Neural progenitor cell (in vitro differentiated cells): ENCODE measurements at regions not wholly inside any gene's neighbourhood (a gene's known extent, or its start where the extent isn't known, plus 50 kb on each side); places are given as distances from the start of the nearest gene placed in this dataset.

Experiments used
- DNase-seq: peaks from one replicate; pipeline ENCODE4 v3.0.0-alpha.2; 2016; ENCODE audit warnings: low spot score
- H2AFZ ChIP-seq: fragments of 200-600 bp; sonication (generic); replicated peaks from 2 replicates; pipeline ENCODE4 v1.6.1; 2016; ENCODE audit warnings: antibody characterized with exemption
- H3F3A ChIP-seq: fragments of 200-600 bp; sonication (generic); 2 replicates; pipeline ENCODE4 v1.6.1; 2016; ENCODE audit warnings: antibody characterized with exemption, low read depth
- H3K27ac ChIP-seq: fragments of 200-600 bp; sonication (generic); 2 replicates; pipeline ENCODE4 v1.5.1; 2016; ENCODE audit warnings: mild to moderate bottlenecking
- H3K27me3 ChIP-seq: fragments of 200-600 bp; sonication (generic); 2 replicates; pipeline ENCODE4 v1.6.1; 2016; ENCODE audit warnings: mild to moderate bottlenecking, moderate library complexity
- H3K36me3 ChIP-seq: fragments of 200-600 bp; sonication (generic); 2 replicates; pipeline ENCODE4 v1.5.1; 2016
- H3K4me1 ChIP-seq: fragments of 200-600 bp; sonication (generic); 2 replicates; pipeline ENCODE4 v1.6.1; 2016; ENCODE audit warnings: mixed run types
- H3K4me2 ChIP-seq: fragments of 200-600 bp; sonication (generic); 2 replicates; pipeline ENCODE4 v1.6.1; 2016
- H3K4me3 ChIP-seq: fragments of 200-600 bp; sonication (generic); 2 replicates; pipeline ENCODE4 v1.5.1; 2016
- H3K79me2 ChIP-seq: fragments of 200-600 bp; sonication (generic); 2 replicates; pipeline ENCODE4 v1.6.1; 2016; ENCODE audit warnings: low read depth
- H3K9ac ChIP-seq: fragments of 200-600 bp; sonication (generic); 2 replicates; pipeline ENCODE4 v1.6.1; 2016
- H3K9me3 ChIP-seq: fragments of 200-600 bp; sonication (generic); 2 replicates; pipeline ENCODE4 v1.5.1; 2016; ENCODE audit warnings: low read depth
- H4K20me1 ChIP-seq: fragments of 200-600 bp; sonication (generic); 2 replicates; pipeline ENCODE4 v1.6.1; 2016; ENCODE audit warnings: low read depth
- H3K27ac Mint-ChIP-seq: 3 replicates; pipeline ENCODE4 v1.8.0; 2021; ENCODE audit warnings: mixed read lengths
- H3K27me3 Mint-ChIP-seq: 2 replicates; pipeline ENCODE4 v1.8.0; 2022; ENCODE audit warnings: low read depth, mild to moderate bottlenecking, inconsistent platforms, moderate library complexity, mixed read lengths; ENCODE audit not compliant: insufficient read depth
- H3K36me3 Mint-ChIP-seq: 3 replicates; pipeline ENCODE4 v1.8.0; 2021; ENCODE audit warnings: mixed read lengths
- H3K4me1 Mint-ChIP-seq: 3 replicates; pipeline ENCODE4 v1.8.0; 2021; ENCODE audit warnings: mixed read lengths
- H3K4me3 Mint-ChIP-seq: 3 replicates; pipeline ENCODE4 v1.8.0; 2021; ENCODE audit warnings: mild to moderate bottlenecking, moderate library complexity, mixed read lengths
- H3K9me3 Mint-ChIP-seq: 3 replicates; pipeline ENCODE4 v1.8.0; 2020; ENCODE audit warnings: mixed read lengths
- EZH2 ChIP-seq: fragments of 200-600 bp; sonication (generic); IDR thresholded peaks from 2 replicates; pipeline ENCODE4 v1.6.1; 2017; ENCODE audit warnings: antibody characterized with exemption, mild to moderate bottlenecking, moderate library complexity
- EZH2phosphoT487 ChIP-seq: fragments of 200-600 bp; sonication (generic); IDR thresholded peaks from 2 replicates; pipeline ENCODE4 v1.6.1; 2017; ENCODE audit warnings: antibody characterized with exemption
- TF ChIP-seq, protein P1 (sequence below): fragments of 200-600 bp; sonication (generic); IDR thresholded peaks from 2 replicates; pipeline ENCODE4 v1.5.1; 2017; ENCODE audit warnings: antibody characterized with exemption, mild to moderate bottlenecking

DNA sequence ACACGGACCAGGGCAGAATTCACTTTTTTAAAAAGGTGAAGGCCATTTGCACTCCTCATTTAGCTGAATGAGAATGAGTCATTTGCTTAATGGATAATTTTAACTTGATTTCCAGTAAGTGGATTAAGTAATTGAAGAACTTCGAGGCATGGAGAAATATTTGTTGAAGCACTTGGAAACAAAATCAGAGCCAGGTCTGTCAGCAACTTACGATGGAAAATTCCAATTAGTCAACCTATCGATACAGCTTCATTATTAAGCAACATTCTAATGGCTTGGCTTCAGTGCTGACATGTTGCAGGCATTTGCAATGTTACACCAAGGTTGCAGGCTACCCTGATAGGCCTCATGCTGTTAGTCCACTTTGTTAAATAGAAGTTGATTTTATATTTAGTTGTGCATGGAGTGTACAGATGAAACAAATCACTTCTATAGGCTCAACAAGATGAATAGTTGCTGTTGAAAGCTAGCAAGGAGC, 423.5 kb upstream of the SLC35B3 start:
- no peaks in the 10 kb centered on the region for H3K36me3 ChIP-seq
- no peak overlapping the region for H3K4me2 ChIP-seq
- H4K20me1 ChIP-seq = no peaks in the 10 kb centered on the region
- Mint-ChIP-seq H3K27ac (no peak overlapping the region), H3K36me3 (no peaks in the 10 kb centered on the region), H3K27me3 (no peaks in the 10 kb centered on the region), H3K4me1 (peaks cover under 1% of the 10 kb centered on the region), H3K4me3 (no peak overlapping the region), H3K9me3 (no peaks in the 10 kb centered on the region)
- H3K27ac ChIP-seq = no peak overlapping the region
- no peaks in the 10 kb centered on the region for H3K79me2 ChIP-seq
- TF ChIP-seq, protein P1, sequence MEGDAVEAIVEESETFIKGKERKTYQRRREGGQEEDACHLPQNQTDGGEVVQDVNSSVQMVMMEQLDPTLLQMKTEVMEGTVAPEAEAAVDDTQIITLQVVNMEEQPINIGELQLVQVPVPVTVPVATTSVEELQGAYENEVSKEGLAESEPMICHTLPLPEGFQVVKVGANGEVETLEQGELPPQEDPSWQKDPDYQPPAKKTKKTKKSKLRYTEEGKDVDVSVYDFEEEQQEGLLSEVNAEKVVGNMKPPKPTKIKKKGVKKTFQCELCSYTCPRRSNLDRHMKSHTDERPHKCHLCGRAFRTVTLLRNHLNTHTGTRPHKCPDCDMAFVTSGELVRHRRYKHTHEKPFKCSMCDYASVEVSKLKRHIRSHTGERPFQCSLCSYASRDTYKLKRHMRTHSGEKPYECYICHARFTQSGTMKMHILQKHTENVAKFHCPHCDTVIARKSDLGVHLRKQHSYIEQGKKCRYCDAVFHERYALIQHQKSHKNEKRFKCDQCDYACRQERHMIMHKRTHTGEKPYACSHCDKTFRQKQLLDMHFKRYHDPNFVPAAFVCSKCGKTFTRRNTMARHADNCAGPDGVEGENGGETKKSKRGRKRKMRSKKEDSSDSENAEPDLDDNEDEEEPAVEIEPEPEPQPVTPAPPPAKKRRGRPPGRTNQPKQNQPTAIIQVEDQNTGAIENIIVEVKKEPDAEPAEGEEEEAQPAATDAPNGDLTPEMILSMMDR = no peak
- TF ChIP-seq EZH2phosphoT487 (no peak), EZH2 (no peak)
- H3F3A ChIP-seq = no peaks in the 10 kb centered on the region
- no peak overlapping the region for H3K9ac ChIP-seq
- no peak overlapping the region for H2AFZ ChIP-seq
- H3K4me3 ChIP-seq = no peak overlapping the region
- no peaks in the 10 kb centered on the region for H3K27me3 ChIP-seq
- H3K4me1 ChIP-seq = no peaks in the 10 kb centered on the region
- DNase-seq = no peak
- no peaks in the 10 kb centered on the region for H3K9me3 ChIP-seq

DNA sequence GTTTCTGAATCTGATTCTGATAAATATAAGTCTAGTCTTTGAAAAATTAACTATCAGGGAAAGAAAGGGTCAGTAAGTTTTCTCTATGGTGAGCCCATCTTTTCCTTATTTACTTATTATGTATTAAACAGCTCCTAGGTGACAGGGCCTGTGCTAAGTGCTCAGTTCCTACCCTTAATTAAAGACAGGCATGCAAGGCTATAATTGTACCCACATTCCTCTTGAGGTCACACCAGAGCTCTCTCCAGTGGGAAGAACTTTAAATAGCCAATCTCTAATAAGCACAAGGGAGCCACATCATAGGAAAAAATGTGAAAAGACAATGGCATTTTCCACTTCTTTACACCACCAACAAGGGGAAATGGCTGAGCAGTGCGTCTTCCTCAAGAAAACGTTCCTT, 421.8 kb upstream of the SLC35B3 start:
- Histone ChIP-seq H3K4me3 (no peak overlapping the region), H4K20me1 (no peaks in the 10 kb centered on the region), H3K9ac (no peak overlapping the region), H3K9me3 (no peaks in the 10 kb centered on the region), H2AFZ (no peak overlapping the region), H3K27ac (no peak overlapping the region), H3K79me2 (no peaks in the 10 kb centered on the region), H3K4me1 (no peaks in the 10 kb centered on the region), H3K27me3 (no peaks in the 10 kb centered on the region), H3K36me3 (no peaks in the 10 kb centered on the region), H3K4me2 (no peak overlapping the region), H3F3A (no peaks in the 10 kb centered on the region)
- no peak overlapping the region for H3K4me3 Mint-ChIP-seq
- no peaks in the 10 kb centered on the region for H3K36me3 Mint-ChIP-seq
- no peak for TF ChIP-seq EZH2phosphoT487
- TF ChIP-seq EZH2 = no peak
- TF ChIP-seq, protein P1 = no peak
- DNase-seq = no peak
- H3K27me3 Mint-ChIP-seq = no peaks in the 10 kb centered on the region
- H3K4me1 Mint-ChIP-seq = peaks cover 2% of the 10 kb centered on the region
- H3K27ac Mint-ChIP-seq = no peak overlapping the region
- H3K9me3 Mint-ChIP-seq = no peaks in the 10 kb centered on the region

DNA sequence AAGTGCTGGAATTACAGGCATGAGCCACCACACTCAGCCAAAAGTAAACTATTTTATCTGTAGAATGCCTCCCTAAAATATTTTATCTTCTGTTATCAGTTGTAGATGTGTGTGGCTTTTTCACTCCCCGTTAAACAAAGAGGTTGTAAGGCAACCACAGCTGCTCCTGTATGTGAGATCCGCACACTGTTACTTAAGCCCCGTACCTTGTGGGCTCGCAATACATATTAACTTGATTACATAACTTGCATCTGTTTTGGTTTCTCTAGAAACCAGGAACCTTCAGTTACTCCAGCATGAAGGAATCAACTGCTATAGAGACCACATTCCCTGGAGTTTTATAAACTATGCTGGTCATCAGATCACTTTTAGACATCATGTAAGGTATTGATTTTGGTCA, 420.1 kb upstream of the SLC35B3 start:
- Mint-ChIP-seq H3K27ac (no peak overlapping the region), H3K9me3 (no peaks in the 10 kb centered on the region), H3K4me1 (peaks cover 2% of the 10 kb centered on the region), H3K27me3 (no peaks in the 10 kb centered on the region), H3K4me3 (no peak overlapping the region), H3K36me3 (no peaks in the 10 kb centered on the region)
- H2AFZ ChIP-seq = no peak overlapping the region
- H3K4me1 ChIP-seq = no peaks in the 10 kb centered on the region
- H4K20me1 ChIP-seq = no peaks in the 10 kb centered on the region
- no peaks in the 10 kb centered on the region for H3K79me2 ChIP-seq
- DNase-seq = no peak
- H3K27me3 ChIP-seq = no peaks in the 10 kb centered on the region
- H3K9ac ChIP-seq = no peak overlapping the region
- no peaks in the 10 kb centered on the region for H3F3A ChIP-seq
- H3K4me2 ChIP-seq = no peak overlapping the region
- H3K4me3 ChIP-seq = no peak overlapping the region
- H3K27ac ChIP-seq = no peak overlapping the region
- no peaks in the 10 kb centered on the region for H3K36me3 ChIP-seq
- H3K9me3 ChIP-seq = no peaks in the 10 kb centered on the region
- TF ChIP-seq, protein P1 = no peak
- TF ChIP-seq EZH2 (no peak), EZH2phosphoT487 (no peak)
